HG03571 (cell line): ENCODE measurements at regions not wholly inside any gene's neighbourhood (a gene's known extent, or its start where the extent isn't known, plus 50 kb on each side); places are given as distances from the start of the nearest gene placed in this dataset.
"Not testable (repeated sequence)": the region's sequence is repeated elsewhere in the genome, so short reads cannot be mapped to it uniquely, and the experiment has no call there.

Experiments
- ATAC-seq: cut with Tn5 transposase; IDR thresholded peaks from one replicate; pipeline ENCODE4 v1.9.1; 2021; ENCODE audit not compliant: unreplicated experiment

DNA sequence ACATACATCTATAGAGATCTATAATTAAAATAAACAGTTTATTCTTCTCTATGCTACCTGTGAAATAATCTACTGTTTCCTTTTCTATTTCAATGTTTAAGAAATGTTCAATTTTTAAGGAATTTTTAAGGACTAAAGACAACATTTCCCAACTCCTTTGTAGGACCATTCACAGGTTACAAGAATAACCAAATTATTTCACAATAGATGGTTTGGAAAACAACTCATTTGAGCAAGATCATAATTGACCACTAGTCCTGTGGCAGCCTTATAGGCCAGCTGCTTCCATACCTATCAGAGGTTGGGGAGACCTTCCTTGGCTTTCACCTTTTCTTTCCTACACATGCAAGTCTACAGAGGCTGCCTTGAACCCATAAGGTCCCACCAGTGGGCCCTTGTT, 193.7 kb downstream of the TTC39B start:
- ATAC-seq, result no peak

DNA sequence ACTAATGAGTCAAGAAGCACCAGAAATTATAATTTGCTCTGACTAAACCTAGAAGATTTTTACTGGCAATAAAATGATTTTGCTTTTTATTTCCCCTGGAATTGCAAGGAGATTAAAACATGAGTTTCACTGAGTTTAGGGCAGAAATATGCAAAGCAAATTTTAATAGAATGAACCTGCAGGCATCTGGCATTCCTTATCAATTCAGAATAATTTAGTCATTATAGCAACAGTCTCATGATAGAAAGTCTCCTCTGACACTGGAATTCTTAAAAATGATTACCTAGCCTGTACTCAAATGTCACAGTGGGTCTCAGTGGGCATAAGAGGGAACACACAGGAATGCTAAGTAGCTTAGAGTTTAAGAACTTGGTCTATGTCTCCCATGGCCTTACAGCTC, 195.9 kb downstream of the TTC39B start:
- no peak for ATAC-seq

DNA sequence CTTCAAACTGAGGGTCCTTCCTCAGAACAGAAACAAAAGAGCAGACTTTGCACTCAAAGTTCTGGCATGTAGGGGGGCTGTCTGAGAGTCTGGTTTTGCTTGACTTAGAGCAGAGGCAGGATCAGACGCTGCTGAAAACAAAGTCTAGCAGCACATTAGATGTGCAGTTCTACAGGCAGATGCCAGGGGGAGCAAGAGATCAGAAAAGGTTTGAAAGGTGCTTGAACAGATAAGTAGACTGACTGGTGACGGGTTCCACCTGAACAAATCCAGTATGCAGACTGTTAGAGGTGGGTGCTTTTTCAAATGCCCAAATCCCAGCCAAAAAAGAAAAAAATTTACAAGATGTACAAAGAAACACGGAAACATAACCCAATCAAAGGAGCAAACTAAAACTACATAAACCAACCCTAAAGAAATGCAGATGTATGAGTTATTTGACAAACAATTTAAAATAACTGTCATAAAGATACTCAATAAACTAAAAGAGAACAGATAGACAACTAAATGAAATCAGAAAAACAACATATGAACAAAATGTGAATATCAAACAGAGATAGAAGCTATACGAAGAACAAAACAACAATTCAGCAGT, 194.7 kb upstream of the FREM1 start:
- peak; percentile 94 for ATAC-seq

DNA sequence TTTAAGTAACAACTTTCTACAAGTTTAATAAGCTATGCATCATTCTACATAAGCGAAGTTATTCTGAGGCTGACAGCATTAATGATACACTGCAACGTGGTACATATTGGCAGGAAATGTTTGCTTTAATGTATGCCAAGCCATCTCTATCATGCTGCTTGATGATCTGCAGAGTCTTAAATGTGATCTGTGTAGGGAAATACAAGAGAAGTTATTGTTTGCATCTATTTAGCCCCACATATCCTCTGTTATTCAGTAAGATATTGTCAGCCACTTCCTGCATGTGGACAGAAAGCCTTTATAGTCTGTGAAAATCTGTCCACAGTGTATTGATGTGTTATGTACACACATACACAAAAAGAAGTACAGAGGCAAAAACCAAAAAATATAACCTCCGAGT, 193.1 kb upstream of the FREM1 start:
- no peak for ATAC-seq

DNA sequence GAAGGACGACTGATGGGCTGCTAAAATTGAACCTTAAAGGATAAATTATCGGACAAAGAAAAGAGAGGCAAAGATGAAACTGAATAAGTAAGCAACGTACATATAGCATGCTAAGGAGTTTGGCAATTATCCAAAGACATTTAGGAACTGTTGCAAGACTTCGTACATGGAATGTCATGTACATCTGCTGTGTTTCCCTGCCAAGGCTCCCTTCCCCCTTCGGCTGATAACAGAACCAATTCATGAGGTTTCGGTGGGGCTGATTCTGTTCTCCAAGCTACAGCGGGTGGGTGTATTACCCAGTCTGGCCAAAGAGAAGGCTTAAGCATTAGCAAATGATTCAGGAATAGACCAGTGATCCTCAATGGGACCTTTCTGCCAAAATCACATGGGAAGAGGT, 190.9 kb upstream of the FREM1 start:
- no peak for ATAC-seq

DNA sequence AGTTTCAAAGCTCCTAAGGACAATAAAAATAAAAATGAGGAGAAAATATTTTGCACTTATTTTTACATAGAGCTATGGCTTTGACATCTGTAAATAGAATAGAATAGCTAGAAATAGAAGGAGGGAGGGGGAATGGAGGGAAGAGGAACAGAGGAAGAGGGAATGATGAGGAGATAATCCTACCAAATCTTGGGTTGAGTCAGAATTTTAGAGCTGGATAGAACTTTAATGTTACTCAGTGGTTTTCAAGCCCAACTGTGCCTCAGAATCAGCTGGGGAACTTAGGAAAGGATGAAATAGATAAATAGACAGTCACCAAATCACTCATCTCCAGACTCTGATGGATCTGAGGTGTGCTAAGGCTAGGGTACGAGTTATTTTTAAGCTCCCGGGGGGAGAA, 190.3 kb upstream of the FREM1 start:
- ATAC-seq, result no peak

DNA sequence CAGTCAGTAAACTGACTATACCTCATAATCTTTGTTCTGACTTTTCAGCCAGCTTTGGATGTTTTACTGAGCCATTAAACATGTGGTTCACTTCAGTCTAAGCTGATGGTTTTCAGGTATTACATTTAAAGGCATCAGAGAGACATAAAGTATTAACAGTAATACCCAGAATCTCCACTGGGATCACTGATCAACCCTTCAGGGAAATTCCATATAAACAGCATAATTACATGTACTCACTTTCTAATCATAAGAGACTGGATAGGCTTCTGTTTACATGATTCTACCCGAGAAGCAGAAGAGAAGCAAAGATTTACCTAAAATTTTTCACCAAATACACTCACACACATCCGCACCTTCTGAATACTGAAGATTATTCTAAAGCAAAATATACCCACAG, 186.7 kb upstream of the FREM1 start:
- ATAC-seq, result no peak

DNA sequence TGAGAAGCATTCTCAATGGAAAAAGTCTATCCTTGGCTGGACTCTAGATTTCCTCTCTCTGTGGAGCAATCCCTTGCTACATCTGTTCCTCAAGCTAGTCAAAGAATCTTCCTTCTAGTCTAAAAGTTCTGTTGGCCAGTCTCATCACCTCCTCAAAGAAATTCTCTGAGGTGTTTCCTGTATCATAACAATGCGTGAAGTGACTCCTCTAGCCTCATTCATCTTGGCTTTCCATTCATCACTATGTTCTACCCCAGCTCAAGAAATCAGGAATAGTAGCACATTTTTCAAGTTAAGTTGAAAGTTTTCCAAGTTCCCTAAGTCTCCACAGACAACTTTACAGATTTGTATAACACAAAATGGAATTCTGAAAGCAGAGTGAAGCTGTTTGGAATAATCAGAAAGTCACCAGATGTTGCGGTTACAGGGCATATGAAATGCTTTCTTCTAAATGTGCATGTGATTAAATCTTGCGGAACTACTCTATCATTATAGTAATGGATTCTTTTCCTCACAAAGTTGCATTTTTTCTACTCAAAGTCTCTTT, 176.6 kb upstream of the FREM1 start:
- no peak for ATAC-seq

DNA sequence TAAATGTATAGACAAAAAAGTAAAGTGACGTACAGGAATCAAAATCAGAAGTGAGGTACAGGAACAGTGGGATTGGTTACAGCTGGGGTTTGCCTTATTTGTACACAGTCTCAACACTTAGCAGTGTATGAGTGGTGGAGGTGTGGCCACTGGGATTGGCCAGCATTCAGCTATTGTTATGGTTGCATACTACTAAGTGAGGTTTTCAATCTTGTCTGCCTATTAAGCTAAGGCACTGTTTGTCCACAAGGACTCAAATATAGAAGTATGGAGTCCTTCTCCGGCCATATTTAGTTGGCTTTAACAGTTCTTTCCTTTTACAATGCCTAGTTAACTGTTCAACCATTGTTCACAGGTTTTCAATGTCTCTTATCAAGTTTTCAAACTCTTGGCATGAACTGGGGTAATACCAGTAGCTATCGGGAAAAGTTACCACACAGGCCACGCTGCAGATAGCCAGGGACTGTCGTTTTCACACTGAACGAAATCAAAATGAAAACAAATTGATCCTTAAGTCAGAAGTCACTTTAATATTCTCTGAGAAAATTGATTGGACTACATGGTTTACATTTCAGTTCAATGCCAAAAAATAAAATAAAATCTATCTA, 176.0 kb upstream of the FREM1 start:
- ATAC-seq, result no peak

DNA sequence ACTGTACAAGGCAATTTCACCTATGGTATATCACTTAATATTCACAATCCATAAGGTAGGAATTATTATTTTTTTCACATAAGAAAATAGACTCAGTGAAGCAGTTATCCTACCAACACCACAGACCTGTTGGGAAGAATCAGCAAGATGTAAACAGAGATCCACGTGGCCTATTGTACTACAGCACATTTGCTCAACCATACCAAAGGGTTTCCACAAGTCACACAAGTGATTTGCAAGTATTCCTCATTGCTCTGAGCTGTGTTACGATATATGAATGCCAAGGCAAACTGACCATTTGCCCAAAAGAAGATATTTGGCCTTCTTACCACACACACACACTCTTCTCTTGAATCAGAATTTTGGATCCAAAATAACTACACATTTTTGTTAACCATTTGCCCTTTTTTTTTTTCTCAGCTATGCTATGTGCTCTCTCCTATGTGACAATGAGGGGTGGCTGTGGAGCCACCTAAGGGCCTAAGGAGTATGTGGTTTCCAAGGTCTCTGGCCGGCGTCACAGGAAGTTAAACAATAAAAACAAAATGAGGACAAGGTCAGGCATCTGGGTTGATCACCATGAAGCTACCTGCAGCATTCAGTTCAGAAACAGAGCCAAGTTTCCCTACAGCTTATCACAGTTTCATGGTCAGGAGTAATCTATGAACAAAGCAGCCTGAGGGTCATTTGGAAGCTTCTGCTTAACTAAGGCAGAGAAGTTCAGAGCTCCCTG, 171.0 kb upstream of the FREM1 start:
- ATAC-seq, result no peak

DNA sequence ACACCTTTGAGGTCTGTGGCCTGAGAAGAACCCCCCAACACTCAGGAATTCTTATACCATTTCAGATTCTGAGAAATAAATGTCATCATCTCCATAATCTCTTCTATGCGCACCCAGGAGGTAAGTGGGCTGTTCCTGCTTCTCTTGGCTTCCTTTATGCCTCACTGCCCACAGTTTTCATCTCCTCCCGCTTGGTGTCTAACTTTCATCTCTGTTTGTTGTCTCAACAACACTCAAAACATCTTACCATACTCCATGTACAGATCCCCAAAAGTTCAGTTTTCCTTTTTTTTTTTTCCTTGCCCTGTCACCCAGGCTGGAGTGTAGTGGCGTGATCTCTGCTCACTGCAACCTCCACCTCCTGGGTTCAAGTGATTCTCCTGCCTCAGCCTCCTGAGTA, 170.2 kb upstream of the FREM1 start:
- no peak for ATAC-seq

DNA sequence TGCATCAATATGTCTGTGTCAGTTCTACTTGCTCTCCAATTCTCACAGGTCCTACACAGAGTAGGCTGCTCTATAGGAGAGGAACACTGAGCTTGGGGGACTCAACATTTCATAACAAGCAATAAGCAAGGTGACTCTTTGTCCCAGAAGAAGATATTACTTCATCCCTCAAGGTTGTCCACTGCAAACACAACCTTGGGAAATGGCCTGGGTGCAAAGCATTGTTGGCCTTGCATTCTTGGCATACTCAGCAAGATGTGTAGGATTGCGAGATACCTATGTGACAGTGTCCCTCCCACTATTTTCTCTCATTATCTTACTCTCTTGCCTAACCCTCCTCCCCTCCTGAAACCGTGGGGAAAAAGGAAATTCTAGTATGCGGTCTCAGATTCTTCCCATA, 169.8 kb upstream of the FREM1 start:
- ATAC-seq, result no peak

DNA sequence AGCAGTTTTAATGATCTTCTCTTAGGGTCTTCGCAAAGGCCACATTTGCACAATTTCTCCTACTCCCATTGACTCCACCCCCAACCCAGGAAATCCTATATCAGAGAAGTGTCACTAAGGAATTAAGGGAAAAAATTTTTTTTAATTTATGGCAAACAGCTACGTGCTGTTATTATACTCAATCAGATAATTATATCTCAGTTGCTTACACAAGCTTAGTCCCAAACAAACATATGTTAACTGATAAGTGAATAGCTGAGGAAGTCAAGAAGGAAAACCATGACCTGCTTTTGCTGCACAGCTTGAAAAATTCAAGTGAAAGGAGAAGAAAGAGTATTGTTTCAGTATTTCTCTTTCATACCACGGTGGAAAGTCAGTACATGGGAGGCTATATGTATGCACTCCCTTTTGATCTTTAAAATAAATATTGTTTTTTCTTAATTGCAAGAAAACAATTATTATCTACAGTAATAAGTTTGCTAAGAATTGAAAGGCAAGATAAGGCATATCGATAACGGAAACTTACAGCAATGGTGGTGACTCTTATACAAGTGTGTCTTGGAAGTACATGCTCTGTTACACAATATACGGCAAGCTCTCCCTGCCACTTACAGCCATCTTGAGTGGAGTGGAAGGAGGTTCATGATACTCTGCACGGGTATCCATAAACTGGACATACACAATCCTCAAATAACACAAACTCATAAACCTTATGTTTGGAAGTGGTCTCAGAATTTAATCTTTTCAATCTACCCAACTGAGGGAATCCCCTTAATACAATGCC, 167.9 kb upstream of the FREM1 start:
- no peak for ATAC-seq

DNA sequence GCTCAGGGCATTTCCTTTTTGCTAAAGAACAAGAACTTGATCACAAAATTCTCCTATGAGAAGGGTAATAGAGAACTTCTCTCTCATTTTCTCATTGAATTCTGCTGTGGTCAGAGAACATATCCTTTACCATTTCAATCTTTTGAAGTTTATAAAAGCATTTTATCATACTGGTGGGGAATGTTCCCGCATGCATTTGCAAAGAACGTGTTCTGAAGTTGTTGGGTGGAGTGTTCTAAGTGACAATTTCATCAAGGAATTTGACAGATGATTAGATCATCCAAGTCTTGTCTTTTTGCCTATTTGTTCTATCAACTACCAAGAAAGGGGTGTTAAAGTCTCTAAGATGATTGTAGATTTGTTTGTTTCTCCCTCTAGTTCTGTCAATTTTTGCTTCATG, 163.4 kb upstream of the FREM1 start:
- no peak for ATAC-seq

DNA sequence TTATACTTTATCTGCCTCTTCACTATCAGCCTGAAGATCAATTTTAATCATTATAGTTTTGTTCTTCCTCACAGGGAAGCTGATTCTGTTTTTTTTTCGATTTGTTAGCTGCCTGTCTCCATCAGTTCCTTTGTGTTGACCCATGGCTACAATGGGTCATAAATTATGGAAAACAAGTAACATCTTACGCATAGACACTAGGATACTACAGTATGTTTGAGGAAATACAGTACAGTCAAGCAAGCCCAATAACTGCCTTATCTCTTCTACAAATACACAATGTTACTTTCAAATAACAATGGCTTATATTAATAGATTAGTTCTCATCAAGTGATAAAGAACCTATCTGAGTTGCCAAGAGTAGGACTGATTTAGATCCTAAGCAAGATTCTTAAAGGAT, 160.5 kb upstream of the FREM1 start:
- no peak for ATAC-seq

DNA sequence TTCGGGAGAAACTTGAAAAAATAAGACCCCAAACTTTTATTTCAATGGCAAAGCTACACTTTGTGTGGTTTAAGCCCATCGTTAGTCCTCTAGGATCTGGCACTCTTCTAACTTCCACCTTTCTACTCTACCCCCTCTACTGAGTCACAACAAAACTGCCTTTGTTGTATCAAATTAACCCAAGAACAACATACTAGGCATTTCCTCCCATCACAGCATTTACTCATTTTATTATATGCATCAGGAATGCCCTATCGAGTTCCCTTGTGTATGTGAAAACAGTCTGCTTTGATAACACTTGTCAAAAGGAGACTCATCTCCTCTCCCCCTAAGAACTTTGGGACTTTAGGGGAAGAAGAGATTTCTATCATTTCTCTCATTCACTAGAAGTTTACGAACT, 158.9 kb upstream of the FREM1 start:
- ATAC-seq, result no peak

DNA sequence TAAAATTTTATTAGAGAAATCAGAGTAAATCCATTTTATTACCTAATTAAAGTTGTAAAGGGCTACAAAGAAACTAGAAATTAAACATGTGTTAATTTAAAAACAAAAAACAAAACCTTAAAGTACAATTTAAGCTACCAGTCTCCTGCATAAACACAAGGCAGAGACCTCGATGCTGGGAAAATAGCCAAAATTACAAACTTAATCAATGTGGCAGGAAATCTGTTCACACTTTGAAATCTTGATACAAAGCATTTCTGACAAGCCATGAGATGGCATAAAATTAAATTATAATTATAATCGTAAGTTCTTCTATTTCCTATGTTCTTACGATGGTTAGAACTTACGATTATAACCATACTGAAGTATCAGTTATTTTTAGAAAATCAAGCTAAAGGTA, 158.0 kb upstream of the FREM1 start:
- ATAC-seq, result no peak

DNA sequence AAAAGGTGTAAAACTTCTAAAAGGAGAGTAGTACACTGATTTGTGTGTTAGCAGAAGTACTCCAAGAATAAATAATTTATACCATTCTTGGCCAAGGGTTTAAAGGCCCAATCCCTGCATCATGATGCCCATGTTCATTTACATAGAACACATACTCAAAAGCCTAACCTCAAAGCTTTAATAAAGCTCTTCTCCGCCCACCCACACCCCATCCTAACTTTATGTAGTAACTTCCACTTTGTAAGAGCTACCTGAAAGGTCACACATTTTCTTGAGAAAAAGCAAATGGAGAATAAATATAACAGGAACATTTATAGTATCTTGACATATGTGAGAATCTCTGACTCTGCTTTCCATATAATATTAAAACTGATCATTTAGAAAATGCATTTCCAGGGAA, 148.8 kb upstream of the FREM1 start:
- ATAC-seq, result no peak

DNA sequence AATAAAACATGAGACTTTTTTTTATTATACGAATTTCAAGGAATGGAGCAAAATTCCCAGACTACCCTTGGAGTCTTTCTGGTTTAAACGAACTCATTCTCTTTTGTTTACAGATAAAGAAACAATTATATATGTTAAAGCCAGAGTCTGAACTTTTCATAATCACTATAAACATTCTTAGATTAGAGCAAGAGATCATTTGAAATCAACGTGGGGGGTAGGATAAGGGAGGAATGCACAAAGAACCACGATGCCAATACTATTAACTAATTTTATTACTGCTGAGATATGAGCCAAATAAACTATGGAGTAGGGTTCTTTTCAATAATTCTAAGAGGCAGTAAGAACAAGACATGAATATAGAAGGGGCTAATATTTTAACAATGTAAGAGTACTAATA, 148.0 kb upstream of the FREM1 start:
- ATAC-seq, result no peak

DNA sequence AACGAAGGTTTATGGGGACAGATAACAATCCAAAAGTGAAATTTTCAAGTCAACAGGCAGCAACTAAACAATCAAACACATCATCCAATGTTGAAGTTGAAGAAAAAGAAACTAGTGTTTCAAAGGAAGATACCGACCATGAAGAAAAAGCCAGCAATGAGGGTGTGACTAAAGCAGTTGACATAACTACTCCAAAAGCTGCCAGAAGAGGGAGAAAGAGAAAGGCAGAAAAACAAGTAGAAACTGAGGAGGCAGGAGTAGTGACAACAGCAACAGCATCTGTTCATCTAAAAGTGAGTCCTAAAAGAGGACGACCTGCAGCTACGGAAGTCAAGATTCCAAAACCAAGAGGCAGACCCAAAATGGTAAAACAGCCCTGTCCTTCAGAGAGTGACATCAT, 145.1 kb upstream of the FREM1 start:
- not testable (repeated sequence) for ATAC-seq

DNA sequence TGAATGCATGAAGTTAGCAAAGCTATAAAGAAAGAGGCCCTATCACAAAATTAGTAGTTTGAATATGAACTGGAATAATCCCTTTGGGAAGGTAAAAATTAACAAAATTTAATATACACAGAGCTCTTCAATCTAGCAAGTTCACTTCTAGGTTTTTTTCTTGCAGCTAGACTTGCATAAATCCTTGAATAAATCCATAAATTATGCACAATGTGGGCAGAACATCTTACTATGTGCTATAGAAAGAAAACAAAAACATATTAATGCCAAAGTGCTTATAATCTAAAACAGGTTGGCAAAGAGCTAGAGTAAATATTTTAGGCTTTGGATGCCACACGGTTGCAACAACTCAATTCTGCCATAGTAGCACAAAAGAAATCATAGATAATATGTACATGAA, 138.5 kb upstream of the FREM1 start:
- ATAC-seq, result no peak
